ENCODE measurements at regions not wholly inside any gene's neighbourhood (a gene's known extent, or its start where the extent isn't known, plus 50 kb on each side); places are given as distances from the start of the nearest gene placed in this dataset.

- no peak overlapping the region for H3K4me3 ChIP-seq (ENCODE audit: low read depth, low read length)
- TF ChIP-seq, protein P1, sequence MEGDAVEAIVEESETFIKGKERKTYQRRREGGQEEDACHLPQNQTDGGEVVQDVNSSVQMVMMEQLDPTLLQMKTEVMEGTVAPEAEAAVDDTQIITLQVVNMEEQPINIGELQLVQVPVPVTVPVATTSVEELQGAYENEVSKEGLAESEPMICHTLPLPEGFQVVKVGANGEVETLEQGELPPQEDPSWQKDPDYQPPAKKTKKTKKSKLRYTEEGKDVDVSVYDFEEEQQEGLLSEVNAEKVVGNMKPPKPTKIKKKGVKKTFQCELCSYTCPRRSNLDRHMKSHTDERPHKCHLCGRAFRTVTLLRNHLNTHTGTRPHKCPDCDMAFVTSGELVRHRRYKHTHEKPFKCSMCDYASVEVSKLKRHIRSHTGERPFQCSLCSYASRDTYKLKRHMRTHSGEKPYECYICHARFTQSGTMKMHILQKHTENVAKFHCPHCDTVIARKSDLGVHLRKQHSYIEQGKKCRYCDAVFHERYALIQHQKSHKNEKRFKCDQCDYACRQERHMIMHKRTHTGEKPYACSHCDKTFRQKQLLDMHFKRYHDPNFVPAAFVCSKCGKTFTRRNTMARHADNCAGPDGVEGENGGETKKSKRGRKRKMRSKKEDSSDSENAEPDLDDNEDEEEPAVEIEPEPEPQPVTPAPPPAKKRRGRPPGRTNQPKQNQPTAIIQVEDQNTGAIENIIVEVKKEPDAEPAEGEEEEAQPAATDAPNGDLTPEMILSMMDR (IDR thresholded peaks at IDR 0.05; ENCODE audit: borderline replicate concordance, insufficient read depth, low read depth, low read length): no peak
Observed at GRCh38 chr11:13168271-13168670, 109.3 kb upstream of the BMAL1 start.

DNA sequence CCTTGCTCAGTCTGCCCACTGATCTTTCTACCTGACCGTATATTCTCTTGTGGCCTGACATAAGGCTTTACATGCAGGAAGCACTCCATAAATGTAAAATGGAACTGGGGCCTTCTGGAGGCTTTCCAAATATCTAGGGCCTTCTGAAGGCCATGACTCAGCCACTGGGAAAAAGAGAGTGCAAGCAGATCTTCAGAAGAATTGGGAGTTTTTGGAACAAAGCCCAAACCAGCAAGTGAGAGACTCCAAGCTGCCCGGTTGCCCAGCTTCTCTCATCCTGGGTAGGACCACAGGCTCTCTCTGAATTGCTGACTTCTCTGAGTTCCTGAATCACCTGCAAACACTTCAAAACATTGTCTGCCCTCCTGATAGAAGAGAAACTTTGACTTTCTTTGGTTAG, 107.9 kb upstream of the BMAL1 start:
- TF ChIP-seq, protein P1 (IDR thresholded peaks at IDR 0.05; ENCODE audit: borderline replicate concordance, insufficient read depth, low read depth, low read length): no peak
- no peak overlapping the region for H3K4me3 ChIP-seq (ENCODE audit: low read depth, low read length)

DNA sequence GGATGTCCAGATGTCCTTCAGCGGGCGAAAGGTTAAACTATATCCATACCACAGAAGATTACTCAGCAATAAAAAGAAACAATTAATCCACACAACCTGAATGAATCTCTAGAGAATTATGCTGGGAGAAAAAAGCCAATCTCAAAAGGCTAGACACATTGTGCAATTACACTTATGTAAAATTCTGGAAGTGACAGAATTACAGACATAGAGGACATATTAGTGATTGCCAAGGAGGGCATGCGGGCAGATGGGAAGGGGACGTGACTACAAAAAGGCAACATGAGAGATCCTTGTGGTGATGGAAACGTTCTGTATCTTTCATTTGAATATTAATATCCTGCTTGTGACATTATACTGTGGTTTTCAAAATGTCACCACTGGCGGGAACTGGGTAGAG, 103.5 kb upstream of the BMAL1 start:
- TF ChIP-seq, protein P1 (IDR thresholded peaks at IDR 0.05; ENCODE audit: borderline replicate concordance, insufficient read depth, low read depth, low read length): no peak
- H3K4me3 ChIP-seq (ENCODE audit: low read depth, low read length): no peak overlapping the region

DNA sequence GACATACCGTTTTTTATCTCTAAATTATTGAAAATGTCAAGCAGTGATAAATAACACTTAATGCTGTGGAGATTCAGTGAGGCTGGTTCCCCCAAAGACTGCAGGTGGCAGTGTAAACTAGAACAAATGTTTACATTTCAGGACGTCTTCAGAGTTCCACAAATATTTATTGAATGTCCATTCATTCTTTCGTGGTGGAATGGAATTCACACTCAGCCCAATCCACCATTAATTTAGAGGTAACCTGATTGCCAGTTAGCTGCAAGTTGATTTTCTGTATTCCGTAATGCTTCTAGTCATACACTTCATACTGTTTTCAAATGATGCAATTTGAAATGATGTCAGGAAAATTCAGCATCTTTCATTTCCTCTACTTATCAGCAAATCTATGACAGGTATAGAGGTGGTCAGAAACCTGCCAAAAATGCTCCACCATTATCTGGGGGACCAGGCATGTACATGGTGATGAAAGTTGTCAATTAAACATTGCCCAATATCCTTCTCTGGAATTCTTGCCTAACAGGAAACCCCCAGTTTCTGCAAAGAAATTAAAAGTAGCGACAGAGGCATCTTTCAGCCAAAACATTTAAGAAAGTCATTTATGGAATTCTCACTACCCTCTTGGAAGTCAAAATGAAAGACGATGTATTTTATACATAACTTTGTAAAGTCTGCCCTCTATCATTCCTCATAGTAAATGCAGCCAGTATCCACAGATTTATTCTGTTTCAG, 94.3 kb upstream of the BMAL1 start:
- H3K4me3 ChIP-seq (ENCODE audit: low read depth, low read length): no peak overlapping the region
- TF ChIP-seq, protein P1 (IDR thresholded peaks at IDR 0.05; ENCODE audit: borderline replicate concordance, insufficient read depth, low read depth, low read length): peak; percentile 39; the same call in 1 of the 2 replicates

- no peak overlapping the region for H3K4me3 ChIP-seq (ENCODE audit: low read depth, low read length)
- TF ChIP-seq, protein P1 (IDR thresholded peaks at IDR 0.05; ENCODE audit: borderline replicate concordance, insufficient read depth, low read depth, low read length): no peak
Observed at GRCh38 chr11:13183826-13184196, 93.8 kb upstream of the BMAL1 start.

DNA sequence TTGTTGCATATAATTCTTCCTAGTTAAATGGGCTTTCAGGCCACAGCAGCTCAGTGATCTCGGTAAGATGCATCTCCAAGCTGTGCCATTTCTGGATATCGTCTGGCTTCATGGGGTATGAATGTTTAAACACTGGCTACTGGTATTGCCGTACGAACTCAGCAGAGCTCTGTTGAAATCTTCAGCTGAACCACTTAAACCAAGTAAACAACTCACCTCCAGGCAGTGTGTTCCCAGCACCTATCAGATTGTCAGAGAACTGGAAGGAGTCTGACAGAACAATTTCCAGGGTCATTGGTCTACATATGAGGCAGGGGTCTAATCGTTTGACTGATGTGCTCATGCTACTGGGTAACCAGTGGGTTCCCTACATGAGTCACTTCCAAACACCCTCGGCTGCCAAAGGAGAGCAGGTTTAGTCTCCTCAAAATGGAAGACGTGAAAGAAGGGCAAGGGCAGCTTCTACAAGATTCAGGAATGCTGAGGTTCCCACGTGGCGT, 93.2 kb upstream of the BMAL1 start:
- no peak overlapping the region for H3K4me3 ChIP-seq (ENCODE audit: low read depth, low read length)
- TF ChIP-seq, protein P1 (IDR thresholded peaks at IDR 0.05; ENCODE audit: borderline replicate concordance, insufficient read depth, low read depth, low read length): no peak

DNA sequence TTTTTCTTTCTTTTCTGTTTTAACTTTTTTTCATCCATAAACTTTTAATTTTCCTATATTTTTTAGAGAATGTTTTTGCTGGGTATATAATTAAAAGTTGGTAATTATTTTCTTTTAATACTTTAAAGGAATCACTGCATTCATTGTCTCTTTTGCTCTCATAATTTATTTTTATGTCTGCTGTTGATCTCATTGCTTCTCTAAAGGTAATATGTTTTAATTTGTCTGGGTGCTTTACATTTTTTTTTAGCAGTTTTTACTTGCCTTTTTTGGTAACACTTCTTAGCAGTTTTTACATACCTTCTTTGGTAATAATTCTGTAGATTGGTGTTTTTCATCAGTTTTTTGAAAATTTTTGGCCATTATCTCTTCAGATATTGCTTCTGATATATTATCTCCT, 89.4 kb upstream of the BMAL1 start:
- TF ChIP-seq, protein P1 (IDR thresholded peaks at IDR 0.05; ENCODE audit: borderline replicate concordance, insufficient read depth, low read depth, low read length): no peak
- H3K4me3 ChIP-seq (ENCODE audit: low read depth, low read length): no peak overlapping the region

Measured in GM12875 (cell line).